ENCODE measurements at regions not wholly inside any gene's neighbourhood (a gene's known extent, or its start where the extent isn't known, plus 50 kb on each side); places are given as distances from the start of the nearest gene placed in this dataset.

- DNase-seq (ENCODE audit: low read depth in 4 of 4, low spot score in 2 of 4): no peak
These were observed 94.9 kb downstream of the RIPK4 start for GRCh38 chr21:41671859-41672542.

GRCh38 chr21:41671212-41671762, 95.6 kb downstream of the RIPK4 start:
- DNase-seq (ENCODE audit: low read depth in 4 of 4, low spot score in 2 of 4): no peak

GRCh38 chr21:41670056-41670805, 96.6 kb downstream of the RIPK4 start:
- DNase-seq (ENCODE audit: low read depth in 4 of 4, low spot score in 2 of 4): no peak

GRCh38 chr21:41669533-41669830, 97.4 kb downstream of the RIPK4 start:
- DNase-seq (ENCODE audit: low read depth in 4 of 4, low spot score in 2 of 4): no peak

- no peak for DNase-seq (ENCODE audit: low read depth in 4 of 4, low spot score in 2 of 4)
These were observed 97.9 kb downstream of the RIPK4 start for GRCh38 chr21:41668686-41669532.

- DNase-seq (ENCODE audit: low read depth in 4 of 4, low spot score in 2 of 4): no peak
These were observed 98.8 kb downstream of the RIPK4 start for GRCh38 chr21:41668051-41668541.

GRCh38 chr21:41667136-41667535, 99.7 kb downstream of the RIPK4 start:
- DNase-seq (ENCODE audit: low read depth in 4 of 4, low spot score in 2 of 4): no peak

GRCh38 chr21:41666641-41667081, 100.2 kb downstream of the RIPK4 start:
- DNase-seq (ENCODE audit: low read depth in 4 of 4, low spot score in 2 of 4): no peak

GRCh38 chr21:41665766-41666595, 100.9 kb downstream of the RIPK4 start:
- no peak for DNase-seq (ENCODE audit: low read depth in 4 of 4, low spot score in 2 of 4)

- no peak for DNase-seq (ENCODE audit: low read depth in 4 of 4, low spot score in 2 of 4)
These were observed 101.7 kb downstream of the RIPK4 start for GRCh38 chr21:41664881-41665765.

GRCh38 chr21:41663805-41664788, 102.8 kb downstream of the RIPK4 start:
- no peak for DNase-seq (ENCODE audit: low read depth in 4 of 4, low spot score in 2 of 4)

GRCh38 chr21:41662761-41663160, 104.1 kb downstream of the RIPK4 start:
- no peak for DNase-seq (ENCODE audit: low read depth in 4 of 4, low spot score in 2 of 4)

- no peak for DNase-seq (ENCODE audit: low read depth in 4 of 4, low spot score in 2 of 4)
These were observed 104.7 kb downstream of the RIPK4 start for GRCh38 chr21:41662161-41662560.

- no peak for DNase-seq (ENCODE audit: low read depth in 4 of 4, low spot score in 2 of 4)
These were observed 106.1 kb downstream of the RIPK4 start for GRCh38 chr21:41660748-41661147.

- DNase-seq (ENCODE audit: low read depth in 4 of 4, low spot score in 2 of 4): no peak
These were observed 106.9 kb downstream of the RIPK4 start for GRCh38 chr21:41659791-41660560.

- no peak for DNase-seq (ENCODE audit: low read depth in 4 of 4, low spot score in 2 of 4)
These were observed 109.8 kb downstream of the RIPK4 start for GRCh38 chr21:41656946-41657525.

GRCh38 chr21:41655259-41655658, 111.6 kb downstream of the RIPK4 start:
- no peak for DNase-seq (ENCODE audit: low read depth in 4 of 4, low spot score in 2 of 4)

Data from left renal cortex interstitium (tissue), 4 donors.